ENCODE measurements at regions not wholly inside any gene's neighbourhood (a gene's known extent, or its start where the extent isn't known, plus 50 kb on each side); places are given as distances from the start of the nearest gene placed in this dataset.

DNA sequence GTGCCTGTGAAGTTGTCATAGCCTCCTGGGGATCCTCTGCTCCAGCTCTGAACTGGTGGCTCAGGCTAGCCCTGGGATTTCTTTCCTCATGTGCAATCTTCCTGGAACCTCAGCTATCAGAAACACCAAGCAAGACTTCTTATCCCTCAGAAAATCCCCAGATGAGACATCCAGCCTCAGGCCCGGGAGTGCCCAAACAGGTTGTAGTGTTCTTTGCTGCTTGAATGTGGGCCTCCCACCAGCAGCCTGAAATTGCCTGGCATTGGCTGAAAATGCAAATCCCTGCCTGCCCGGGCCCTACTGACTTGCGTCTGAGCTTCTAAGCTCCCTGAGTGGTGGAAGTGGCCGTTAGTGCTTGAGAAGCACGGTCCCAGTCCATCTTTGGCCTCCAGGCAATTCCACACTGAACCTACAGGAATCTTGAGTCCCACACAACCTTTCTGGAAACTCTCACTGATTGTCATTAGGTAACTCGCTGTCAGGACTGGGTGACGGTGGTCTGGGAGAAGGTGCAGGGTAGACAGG lies 146.8 kb downstream of the ZBTB18 start:
- DNase-seq: no peak

- no peak for DNase-seq
Observed at GRCh38 chr1:244199902-244200301, 148.8 kb downstream of the ZBTB18 start.

DNA sequence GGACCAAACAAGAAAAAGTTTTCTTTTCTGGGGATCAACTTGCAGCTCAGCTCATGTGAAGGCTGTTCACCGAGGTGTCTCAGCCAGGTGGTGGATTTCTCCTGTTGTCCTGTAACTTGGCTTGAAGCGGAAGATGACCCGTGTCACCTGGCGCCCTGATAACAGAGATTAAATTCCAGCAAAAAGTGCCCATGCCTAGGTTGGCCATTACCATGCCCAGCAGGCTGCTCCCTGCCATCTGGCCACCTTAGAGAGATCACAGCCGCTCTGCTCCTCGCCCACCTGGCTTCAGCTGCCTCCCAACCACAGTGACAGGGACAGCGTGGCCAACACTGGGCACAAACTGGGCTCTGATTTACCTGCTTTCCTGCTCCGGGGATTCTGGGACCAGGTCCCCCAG lies 149.5 kb downstream of the ZBTB18 start:
- no peak for DNase-seq

DNA sequence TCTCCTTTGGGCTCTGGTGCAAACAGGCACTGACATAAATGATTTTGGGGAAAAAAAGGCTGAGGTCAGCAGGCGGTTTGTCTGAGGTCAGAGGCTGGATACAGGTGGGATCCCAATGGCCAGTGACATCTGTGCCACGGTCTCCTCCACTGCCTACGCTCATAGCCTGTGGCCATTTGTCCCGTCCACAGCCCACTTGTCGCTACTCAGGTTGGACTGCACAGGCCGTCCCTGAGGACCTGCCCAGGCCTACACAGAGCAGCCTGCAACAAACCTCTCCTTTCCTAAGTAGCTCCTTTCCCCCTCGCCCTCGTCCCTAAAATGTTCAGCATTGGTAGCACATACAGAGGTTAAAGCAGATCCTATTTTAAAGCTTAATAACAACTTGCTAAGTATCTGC lies 150.7 kb downstream of the ZBTB18 start:
- no peak for DNase-seq

GRCh38 chr1:244204004-244204403 lies 152.9 kb downstream of the ZBTB18 start:
- no peak for DNase-seq

DNA sequence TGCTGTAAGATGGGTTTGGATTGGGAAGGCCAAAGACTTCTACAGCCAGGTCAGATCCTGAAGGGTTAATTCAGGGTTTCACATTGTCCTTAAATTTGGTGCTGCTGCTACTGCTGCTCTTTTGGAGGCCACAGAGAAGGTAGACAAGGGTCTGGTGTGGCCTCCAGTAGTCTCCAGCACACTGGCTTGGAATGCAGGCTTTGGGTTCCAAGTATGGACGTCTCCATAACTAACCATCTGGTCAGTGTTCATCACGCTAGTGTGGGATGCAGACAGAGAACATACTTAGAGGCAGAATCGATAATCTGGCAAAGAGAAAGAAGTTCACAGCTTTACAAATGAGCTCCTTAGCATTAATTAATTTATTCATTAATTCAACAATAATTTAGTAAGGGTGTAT lies 154.1 kb downstream of the ZBTB18 start:
- no peak for DNase-seq

- DNase-seq: no peak
Observed at GRCh38 chr1:244205906-244206305, 154.8 kb downstream of the ZBTB18 start.

DNA sequence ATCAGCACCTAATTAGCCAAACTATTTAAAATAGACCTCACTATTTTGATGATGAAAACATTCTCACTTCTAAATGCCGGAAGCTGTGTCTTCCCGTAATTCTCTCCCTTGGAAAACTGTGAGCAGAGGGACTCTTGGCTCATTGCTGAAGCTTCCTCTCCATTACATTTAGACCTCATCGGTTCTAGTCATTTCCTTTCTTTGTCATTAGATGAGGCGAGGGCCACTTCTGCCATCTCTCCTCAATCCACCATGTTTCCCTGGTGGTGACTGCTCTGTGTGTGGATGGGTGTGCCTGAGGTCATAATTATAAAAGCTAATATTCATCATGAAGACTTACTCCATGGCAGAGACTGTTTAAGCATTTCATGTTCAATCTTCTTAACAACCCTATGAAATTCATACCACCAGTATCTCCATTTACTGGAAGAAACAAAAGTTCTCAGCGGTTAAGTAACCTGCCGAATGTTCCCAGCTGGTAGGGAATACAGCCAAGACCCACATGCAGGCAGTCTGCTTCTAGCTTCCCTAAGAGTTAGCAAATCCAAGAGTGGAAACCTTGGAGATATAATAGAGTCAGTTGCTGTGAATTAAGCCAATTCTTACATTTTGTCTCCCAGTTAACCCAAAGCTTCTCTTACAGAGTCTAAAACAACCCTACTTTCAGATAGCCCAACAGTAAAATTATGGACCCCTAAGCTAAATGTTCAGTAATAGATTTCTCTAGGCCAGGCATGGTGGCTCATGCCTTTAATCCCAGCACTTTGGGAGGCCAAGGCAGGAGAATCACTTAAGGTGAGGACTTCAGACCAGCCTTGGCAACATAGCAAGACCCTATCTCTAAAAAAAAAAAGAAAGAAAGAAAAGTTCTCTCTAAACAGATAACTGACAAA lies 156.2 kb downstream of the ZBTB18 start:
- no peak for DNase-seq

GRCh38 chr1:244207935-244208244 lies 156.8 kb downstream of the ZBTB18 start:
- no peak for DNase-seq

- no peak for DNase-seq
Observed at GRCh38 chr1:244209955-244210354, 158.9 kb downstream of the ZBTB18 start.

DNA sequence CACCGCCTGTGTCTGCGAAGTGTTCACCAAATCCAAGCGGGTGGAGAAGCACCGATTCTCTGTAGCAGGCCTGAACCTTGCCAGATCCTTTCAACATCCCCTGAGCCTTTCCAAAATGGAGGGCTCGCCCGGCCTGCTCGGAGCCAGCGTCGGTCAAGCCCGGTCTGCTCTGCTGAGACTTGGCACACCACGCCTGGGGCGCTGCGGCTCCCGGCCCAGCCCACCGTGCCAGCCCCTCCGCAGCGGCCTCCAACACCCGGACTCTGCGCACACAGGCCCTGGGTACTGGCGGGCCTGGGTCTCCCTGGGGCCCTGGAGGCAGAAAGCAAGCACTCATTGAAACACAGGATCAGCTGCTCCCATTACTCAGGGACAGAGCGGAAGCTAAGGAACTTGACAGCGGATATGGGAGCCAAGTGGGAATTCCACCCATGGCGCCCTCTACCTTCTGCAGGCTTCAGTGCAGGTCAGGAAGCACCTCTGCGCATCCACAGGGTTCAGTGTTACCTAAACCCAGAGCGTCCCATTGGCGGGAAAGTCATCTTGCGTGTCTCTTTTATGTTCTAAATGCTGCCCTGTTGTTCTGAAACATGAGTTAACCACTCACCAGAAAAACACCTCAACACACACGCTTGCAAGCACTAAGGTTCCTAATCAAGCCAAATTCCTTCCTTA lies 159.9 kb downstream of the ZBTB18 start:
- no peak for DNase-seq

GRCh38 chr1:244211559-244211944 lies 160.5 kb downstream of the ZBTB18 start:
- DNase-seq: no peak

- DNase-seq: no peak
Observed at GRCh38 chr1:244212219-244212618, 161.1 kb downstream of the ZBTB18 start.

DNA sequence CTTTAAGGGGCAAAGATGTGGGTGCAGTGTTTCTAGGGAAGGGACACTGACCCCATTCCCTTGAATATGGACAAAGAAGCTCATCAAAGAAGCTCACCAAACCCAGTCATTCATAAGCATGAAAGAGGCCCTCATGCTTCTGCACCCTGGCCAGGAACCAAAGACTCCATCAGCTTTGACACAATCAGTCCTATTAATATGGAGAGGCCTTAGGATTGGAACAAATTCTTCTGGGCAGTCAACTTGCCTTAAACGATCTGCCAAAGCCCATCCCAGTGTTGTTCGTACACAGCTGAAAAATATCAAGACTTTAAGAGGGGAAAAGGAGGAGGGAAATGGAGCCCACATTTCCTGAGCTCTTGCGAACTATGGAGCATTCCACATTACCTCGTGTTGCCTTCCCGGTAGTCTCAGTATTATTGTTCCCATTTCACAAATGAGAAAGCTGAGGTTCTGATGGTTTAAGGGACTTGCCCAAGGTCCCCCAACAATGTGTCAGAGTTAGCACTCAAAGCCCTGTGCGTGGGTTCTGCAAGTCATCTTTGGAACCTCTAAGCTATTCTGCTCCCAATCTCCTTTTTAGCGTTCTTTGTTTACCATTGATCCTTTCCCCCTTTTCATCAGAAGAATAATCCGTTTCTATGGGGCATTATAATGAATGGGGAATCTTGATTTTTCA lies 161.9 kb downstream of the ZBTB18 start:
- no peak for DNase-seq

GRCh38 chr1:244214009-244214967 lies 163.2 kb downstream of the ZBTB18 start:
- no peak for DNase-seq

DNA sequence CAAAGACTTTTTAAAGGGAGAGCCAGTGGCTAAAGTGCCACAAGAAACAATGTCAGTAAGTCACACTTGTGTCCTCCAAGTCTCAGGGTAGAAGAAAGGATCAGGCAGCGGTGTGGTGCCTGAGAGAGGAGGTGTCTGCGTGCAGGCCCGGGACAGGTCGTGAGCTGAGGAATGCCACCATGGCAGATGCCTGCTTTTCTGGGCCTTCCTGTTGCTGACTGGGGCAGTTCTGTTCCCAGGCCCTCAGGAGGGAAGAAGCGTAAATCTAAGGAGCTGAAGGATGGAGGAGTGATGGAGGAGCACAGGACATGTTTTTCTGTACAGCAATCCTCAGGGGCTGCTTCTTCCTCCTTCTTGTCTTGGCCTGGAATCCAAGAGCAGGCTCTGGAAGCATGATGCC lies 165.8 kb downstream of the ZBTB18 start:
- DNase-seq: no peak

GRCh38 chr1:244217711-244218110 lies 166.6 kb downstream of the ZBTB18 start:
- no peak for DNase-seq

DNA sequence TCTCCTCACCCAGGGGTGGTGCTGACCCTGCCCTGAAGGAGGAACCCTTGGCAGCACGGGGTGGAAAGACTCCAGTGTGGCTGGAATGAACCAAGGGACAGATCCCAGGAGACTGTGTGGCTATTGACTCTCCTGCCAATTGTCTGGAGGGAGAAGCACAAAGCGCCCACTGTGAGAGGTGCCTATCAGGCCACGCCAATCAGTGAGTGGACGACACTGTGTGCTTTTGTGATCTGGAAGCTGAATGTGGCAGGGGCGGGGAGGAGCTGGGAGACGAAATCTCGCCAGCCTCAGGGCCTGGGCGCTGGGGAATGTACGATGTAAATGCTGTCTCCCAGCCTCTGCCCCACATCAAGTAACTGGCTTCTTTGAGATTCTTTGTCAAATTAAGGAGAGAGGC lies 167.1 kb downstream of the ZBTB18 start:
- DNase-seq: no peak

DNA sequence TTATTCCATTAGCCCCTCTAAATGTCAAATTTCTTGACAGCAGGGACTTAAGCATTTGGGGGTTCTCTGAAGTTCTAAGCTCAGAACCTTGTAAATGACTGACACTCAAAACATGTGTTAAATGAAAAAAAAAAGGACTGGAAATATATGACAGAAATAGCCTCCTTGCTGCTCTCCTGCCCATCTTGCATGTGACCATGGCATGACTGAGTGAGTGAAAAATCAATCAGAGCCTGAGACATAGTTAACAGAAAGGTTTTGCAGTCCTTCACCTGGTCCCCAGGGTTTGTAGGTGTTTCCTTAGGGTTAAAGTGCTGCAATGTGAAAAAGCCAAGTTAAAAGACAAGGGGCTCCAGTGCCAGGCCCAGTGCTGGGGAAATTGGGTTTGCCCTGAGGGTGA lies 168.1 kb downstream of the ZBTB18 start:
- DNase-seq: no peak

DNA sequence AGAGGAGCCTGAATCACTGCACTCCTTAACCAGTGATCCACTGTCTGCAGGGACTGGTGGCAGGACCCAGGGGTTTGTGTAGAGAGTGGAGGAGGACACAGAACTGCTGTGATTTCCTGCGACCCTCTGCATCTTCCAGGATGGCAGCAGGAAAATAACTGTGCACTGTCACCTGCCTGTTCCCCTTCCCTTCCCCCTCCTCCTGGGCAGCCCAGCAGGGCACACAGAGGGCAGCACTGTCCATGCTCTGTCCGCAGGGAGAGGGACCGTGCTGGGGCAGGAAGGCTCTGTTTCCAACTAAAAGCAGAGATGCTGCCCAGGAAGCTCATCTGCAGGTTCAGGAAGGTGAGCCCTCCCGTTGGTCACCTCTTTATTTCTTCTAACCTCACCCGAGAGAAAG lies 168.7 kb downstream of the ZBTB18 start:
- DNase-seq: no peak

GRCh38 chr1:244220410-244220809 lies 169.3 kb downstream of the ZBTB18 start:
- DNase-seq: no peak

DNA sequence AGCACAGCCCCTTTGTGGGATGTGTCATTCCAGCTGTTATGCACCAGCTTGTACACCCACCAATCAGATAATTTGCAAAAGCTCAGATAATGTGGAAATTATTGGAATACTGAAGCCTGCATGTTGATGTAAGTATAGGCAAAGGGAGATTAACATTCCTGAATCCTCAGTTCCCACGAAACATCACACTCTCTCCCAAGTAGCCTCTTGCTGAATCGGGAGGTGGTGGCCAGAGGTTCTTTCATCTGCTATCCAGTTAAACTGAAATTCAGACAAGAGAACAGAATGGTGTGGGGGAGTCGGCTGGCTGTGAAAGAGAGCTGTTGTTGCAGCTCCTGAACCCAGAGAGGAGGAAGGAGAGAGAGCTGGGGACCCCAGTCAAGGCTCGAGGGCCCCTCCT lies 170.9 kb downstream of the ZBTB18 start:
- no peak for DNase-seq
